SKM-1 treated with dmso at 0.1 percent for 144 hours (cell line): ENCODE measurements at regions not wholly inside any gene's neighbourhood (a gene's known extent, or its start where the extent isn't known, plus 50 kb on each side); places are given as distances from the start of the nearest gene placed in this dataset.

ENCODE experiments used
- DNase-seq: peaks from one replicate; lab custom pipeline; 2025; ENCODE audit not compliant: unreplicated experiment; lab: John Stamatoyannopoulos, UW

DNA sequence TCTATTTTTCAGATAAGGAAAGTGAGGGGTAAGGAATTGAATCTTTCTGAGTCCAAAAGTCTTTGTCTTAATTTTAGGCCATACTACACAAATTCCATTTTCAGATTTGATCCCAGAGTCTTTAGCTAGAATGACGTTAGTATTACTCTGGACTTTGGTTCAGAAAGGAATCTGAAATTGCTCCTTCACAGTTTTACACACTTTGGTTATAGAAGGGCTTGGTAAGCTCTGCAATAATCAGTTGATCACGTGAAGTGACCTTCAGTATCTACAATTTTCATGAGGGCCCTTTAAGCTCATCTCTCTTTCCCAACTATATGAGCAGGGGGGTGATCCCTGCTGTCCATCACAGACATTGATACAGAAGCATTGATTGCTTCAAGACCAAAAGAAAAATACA is 103.4 kb upstream of the ESRRG start:
- DNase-seq: no peak

DNA sequence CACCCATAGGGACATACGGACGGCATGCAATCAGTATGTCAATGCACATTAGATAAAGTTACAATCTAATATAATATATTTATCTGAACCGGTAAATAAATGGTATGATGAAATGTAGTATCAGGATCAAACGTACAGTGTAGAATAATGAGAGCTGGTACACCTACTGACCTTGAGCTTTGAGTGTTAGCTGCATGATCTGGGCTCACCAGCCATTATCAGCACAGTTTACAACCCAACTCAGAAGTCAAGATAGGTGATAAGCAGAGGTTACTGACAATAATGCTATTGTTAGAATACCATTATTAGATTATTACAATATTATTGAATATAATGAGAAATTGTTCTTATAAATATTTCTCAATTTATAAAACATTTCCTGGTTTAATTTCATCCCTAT is 103.0 kb upstream of the ESRRG start:
- DNase-seq: no peak

DNA sequence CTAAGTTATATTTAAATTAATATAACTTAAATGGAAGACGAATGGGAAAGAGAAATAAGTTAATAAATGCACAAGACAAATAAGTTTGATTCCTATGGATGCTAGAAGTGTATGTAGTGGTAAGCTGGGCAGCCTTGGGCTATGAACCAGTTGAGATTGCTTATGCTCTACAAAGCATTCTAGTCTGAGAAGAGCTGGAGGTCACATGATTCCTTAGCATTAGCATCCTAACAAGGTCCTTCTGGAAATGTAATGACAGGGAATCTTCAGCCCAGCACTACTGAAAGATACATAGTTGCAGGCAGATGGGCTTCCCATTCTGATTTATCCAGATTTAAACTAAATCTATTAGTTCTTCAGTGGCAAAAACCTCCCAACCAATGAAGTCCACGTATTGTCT is 102.3 kb upstream of the ESRRG start:
- no peak for DNase-seq

DNA sequence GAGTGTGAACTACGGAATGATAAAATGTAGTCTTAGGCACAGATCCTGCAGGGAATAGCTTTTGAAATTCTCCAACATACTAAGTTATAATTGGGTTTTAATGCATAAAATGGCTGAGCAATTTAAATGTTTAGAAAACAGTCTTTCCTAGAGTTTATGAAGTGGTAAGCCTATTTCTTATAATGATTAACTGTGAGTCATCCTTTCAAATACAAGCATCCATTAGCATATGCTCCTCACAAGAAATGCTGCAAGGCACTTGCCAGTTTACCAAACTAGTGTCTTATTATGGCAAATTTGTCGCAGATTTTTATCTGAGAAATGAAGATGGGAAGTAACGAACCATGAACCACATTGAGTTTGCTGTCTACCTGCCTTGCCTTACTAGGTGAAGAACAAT is 101.3 kb upstream of the ESRRG start:
- no peak for DNase-seq

DNA sequence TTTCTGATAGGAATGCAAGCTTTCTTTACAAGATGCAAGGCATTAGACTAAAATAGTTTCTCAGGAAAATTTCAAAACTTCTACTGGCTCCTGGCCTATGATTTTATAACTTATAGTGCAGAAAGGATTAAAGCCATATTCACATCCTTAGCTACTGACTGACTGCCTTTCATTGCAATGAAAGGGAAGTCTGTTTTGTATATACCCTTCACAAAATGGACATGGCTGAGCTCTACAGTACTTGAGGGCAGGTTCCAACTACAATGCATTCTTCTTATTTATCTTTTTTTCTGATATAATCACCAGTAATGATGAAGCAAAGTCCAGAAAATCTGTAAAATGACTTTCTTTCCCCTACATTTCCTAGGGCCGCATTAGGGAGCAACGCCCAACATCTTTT is 100.5 kb upstream of the ESRRG start:
- no peak for DNase-seq

DNA sequence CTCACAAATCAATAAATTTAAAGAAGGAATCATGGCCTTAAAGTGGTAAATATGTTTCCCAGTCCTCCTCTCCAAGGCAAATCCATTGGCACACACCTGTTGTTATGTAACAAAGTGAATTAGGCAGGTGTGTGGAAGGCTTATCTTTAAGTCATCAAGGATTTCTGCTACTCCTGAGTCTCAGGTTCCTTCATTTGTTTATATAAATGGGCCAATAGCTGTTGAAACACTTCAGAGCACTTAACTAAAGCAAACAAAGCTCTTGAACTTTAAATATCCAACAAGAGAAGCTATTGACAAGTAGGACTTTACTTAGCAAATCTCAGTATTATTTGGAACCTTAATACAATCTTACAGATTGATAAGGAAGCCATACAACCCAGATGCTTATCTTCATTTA is 99.3 kb upstream of the ESRRG start:
- no peak for DNase-seq

DNA sequence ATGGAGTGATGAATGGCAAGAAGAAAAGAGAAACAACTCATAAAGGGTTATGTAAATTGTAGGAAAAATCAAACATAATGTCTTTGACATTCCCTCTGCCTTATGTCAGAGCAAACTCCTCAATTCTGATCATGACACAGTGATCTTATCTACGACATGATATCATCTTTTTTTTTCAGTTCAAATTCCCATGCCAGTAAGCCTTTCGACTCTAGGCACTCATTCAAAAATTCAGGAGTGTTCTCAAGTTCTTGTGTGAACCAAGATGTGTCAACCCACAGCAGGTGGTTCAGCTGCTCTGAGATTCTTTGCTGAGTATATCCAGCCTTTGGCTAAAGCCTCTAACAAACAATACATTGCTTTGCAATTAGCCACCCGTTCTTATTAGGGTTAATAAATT is 97.1 kb upstream of the ESRRG start:
- no peak for DNase-seq

DNA sequence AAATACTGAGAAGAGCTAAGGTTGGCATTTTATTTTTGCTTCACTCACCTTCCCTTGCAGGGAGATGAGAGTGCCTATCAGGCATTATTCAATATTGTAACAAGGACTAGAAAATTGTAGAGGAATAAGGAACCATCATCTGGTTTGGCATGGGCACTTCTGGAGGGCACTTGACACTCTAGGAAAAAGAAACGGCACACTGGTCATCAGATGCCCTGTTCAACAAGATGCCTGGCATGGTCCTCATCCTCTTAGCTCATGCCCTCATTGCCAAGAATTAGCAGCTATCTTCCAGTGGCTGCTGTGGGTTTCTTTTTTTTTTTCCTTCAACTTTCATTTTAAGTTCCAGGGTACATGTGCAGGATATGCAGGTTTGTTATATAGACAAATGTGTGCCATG is 95.1 kb upstream of the ESRRG start:
- no peak for DNase-seq

DNA sequence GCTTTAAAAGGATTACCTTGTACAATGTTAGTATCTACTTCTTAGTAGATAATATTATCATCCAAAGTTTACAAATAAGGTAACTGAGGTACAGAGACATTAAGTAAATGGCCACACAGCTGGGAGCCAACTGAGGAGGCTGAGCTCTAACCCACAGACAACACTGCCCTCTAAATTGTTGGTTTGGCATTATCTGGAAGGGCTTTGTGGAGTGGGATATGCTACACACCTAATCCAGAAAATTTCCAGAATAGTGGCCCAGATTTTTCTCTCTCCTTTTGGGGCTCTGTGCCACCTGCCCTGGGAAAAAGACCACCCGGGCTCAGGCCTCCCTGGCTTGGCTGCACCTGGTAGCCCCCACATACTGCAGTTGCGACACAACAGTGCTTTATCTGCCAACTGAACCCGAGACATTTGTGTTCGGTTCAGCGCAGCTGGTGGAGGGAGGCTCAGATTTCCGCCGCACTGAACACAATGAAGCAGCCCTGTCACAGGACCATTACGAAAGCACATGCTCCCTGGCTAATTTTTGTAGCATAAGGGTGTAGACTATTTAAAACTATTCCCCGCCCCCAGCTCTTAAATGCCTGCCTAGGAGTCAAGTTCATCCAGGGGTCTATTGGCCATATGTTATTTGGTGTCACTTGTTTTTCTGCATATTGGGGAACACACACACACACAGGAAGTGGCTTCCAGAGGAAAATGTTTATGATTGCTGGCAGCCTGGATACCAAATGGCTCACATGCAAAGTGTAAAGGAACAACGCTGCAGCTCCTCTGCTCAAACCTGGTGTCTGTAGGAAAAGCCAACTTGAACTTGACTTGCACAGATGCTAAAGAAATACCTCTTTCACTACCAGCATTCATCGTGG is 92.3 kb upstream of the ESRRG start:
- no peak for DNase-seq

DNA sequence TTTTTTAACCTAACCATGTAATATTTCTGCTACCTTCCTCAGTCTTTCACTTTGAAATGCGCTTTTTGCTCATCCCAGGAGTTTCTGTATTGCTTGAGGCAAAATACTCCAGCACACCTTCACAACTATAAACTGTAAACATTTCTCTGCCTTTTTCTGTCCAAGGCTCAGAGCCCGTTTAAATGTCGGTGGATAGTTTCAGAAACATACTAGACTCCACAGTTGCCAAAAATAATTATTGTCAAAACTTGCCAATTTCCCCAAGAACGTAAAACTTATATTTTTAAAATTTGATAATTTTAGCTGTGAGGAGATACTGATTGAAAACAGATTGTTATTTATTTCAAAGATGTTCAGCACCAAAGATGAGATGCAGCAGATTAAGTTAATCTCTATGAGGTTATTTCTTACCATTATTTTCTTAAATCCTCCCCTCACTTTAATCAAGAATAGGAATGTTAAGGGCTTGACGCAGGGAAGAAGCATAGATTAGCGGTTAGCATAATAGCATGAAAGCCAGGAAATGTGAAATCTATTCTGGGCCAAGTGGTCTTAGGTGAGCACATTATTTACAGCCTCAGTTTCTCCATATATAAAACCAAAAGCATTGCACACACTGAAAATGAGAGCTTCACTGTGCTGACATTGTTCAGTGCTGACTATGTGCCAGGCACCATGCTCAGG is 91.5 kb upstream of the ESRRG start:
- DNase-seq: no peak

DNA sequence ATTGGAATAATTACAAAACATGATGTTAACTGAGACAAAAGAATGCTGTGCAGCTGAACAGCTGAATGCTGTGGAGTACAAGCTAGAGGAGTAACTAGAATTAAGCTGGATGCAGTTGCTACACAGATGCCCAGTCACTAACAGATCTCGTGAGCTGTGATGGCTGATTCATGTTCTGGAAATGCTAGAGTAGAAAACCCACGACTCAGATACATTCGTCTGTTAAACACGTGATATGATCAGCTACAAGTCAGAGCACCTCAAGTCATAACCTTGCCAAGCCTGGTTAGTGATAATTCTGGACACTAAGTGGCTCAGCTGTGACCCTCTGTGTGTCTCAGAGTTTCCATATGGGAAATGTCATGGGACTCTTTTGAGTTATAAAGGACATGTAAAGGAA is 89.7 kb upstream of the ESRRG start:
- no peak for DNase-seq

DNA sequence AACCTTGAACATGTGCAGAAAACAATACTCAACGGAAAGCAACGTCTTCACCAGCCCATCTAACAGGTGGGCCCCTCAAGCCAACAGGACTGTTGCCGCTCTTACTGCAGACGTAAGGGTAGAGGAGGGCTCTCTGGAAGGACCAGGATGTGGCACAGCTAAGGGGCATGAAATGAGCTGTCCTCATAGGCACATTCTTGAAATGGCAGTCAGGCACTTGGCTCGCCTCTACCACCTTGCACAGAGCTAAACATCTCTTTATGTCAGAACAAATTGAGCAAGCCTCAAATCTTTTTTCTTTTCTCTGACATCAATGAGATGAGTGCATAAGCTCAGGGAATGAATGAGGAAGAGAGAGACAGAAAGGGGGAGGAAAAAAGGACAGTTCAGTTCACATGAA is 86.4 kb upstream of the ESRRG start:
- no peak for DNase-seq

DNA sequence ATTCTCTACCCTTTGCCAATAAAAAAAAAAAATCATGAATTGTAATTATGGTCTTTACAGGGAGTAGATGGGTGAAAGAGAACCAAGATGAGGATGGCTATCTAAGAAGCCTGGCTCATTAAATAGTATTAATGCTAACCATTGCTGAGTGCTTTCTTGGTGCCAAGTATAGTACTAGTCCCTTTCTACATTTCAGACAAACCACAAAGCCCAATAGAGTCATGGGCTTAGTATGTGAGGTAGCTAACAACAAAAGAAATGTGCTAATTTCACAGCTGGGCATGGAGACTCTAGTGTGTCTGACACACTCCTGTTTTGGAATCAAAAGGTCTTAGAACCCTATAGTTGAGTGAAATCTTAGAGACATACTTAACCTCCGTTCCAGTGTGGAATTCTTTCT is 84.5 kb upstream of the ESRRG start:
- DNase-seq: no peak

DNA sequence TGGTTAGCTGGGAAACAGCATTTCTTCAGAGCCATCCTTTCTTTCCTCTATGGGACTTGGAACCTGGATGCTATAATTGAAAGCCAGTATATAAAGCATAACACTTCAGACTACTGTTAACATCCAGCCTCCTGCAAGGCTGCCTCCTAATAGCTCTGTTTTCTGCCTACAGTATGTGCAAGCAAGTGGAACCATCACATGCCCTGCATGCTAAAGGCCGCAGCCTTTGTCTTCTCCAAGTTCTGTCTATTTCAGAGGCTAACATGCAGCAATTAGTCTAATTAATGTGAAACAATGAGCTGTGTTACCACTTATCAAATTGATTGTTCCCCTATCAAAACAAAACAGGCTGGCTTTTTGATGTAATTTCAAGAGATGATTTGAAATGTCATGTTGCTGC is 82.7 kb upstream of the ESRRG start:
- no peak for DNase-seq

DNA sequence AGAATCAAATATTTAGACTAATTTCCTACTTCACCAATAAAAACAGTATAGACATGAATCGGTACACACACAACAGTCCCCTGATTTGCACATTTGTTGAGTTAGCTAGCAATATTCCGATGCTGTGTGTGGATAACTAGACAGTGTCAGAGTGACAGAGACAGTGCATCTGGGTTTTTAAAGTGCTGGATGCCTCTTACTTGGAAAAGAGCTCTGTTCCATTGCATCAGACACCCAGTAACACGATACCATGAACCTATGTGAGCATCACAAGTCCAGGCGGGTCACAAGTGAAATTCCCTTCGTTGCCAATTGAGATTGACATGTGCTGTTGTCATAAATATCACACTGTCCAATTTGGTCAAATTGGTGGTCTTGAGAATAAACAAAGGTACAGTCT is 82.0 kb upstream of the ESRRG start:
- DNase-seq: no peak

DNA sequence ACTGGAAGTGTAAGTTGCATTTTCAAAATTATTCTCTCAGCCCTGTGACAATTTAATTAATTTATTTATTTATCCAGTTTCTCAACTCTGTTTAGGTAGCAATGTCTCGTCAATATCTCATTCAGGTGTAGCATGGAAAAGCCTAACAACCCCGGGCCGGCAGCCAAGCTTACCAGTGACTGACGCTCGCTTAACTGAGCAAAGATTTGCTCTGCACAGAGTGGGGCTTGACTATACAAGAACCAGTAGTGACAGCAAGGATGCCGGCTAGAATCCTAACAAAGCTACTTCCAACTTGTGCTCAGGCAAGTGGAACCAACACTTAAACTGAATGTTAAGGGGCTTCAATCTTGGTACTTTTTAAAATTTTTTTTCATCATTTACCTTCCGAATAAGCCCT is 80.9 kb upstream of the ESRRG start:
- no peak for DNase-seq

DNA sequence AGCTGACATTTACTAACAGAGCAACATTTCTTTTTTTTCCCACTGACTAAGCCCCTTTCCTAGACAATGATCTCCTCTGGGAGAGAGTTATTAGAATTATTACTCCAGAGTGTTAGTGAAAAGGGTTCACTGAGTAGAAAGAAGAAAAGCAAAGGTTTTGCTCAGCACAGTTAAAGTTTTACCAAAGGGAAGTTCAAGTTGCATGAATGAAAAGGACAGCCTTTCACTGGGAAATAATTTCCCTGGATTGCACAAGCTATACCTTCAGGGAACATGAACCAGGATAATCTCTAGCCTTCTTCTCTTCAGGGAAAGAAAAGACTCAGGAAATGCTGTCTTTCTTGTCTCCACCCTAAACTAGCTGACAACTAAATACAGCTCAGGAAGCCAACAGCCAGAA is 71.4 kb upstream of the ESRRG start:
- no peak for DNase-seq

DNA sequence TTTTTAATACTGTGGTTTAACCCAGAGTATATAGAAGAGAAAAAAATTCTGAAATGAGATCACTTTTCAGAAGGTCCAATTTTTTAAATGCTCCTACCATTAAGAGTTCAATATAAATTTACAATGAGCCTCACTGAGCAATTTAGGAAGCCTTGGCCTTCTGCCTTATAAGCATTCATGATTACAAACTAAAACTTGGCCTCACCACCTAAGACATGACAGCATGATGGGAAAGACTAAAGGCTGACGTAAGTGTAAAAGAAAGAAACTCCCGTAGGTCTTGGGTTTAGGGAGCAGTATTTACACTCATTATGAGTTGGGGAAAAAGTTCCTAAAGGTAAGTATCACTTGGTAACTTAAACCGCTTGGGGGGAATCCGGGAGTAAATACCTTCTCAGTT is 70.7 kb upstream of the ESRRG start:
- DNase-seq: no peak

DNA sequence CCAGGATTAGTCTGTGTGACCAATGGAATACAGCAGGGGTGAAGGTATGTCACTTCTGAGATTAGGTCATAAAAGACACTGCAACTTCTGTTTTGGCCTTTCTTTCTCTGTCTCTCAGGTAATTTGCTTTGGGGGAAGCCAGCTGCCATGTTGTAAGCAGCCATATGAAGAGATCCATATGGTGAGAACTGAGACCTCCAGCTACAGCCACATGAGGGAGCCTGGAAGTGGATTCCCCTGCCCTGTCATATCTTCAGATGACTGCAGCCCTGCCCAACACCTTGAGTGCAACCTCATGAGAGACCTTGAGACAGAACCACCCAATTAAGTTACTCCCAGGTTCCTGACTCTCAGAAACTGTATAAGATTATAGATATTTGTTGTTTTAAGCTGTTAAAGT is 70.1 kb upstream of the ESRRG start:
- DNase-seq: no peak

DNA sequence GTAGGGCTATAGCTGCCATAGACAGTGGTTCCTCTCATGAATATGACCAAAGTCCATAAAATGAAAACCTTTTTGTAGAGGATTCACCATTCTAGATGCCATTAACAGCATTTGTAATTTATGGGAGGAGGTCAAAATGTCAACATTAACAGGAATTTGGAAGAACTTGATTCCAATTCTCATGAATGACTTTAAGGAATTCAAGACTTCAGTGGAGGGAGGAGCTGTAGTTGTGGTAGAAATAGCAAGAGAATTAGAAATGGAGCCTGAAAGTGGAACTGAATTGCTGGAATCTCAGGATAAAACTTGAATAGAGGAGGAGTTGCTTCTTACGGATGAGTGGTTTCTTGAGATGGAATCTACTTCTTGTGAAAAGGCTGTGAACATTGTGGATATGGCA is 65.4 kb upstream of the ESRRG start:
- no peak for DNase-seq

DNA sequence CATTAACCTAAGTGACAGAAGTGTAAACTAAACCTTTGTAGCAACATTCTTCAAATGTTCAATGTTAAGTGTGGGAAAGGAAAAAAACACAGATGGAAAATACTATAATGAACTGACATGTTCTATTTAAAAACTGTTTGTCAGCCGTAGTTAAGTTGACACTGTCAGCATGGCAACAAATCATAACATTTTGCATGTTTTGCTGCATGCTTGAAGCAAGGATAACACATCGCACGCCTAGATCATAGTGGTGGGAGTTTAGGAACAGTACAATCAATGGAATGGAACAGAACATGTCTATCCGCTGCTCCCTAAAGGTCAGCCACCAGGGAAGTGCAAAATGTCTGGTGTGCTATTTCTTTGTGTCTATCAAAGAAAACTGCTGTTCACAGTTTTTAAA is 62.5 kb upstream of the ESRRG start:
- DNase-seq: no peak

DNA sequence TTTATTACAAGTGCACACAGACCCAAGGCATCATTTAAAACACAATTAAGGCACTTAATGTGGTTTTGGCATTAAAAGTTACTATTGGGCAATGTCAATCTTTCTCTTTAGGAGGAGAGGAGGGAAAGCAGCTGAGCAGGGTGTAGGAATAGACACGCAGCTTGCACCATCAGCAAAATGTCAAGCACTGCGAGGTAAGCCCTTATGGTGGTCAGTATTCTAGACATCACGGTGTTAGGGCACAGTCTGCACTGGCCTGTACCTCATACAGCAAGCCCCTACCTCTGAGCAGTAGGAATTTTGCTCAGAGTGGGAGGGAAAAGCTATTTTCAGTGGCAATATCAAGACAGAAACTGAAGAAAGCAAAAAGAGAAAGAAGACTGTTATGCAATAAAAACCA is 62.0 kb upstream of the ESRRG start:
- no peak for DNase-seq

DNA sequence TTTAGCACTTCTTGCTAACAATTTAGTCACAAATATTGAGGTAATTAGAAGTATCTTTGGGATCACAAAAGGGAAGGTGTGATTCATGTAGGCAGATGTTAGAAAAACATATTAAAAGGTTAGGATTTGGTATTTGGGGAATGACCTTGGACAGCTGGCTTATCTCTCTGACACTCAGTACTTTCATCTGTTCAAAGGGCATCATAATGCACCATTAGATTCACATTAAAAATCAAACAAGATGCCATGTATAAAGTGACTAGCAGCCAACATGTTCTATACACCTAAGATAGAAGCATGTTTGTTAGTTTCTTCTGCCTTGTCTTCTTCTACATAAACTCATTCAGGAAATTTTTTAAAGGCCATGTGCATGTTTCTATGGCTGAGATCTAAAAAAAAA is 56.5 kb upstream of the ESRRG start:
- DNase-seq: no peak
